GM19240 (cell line): ENCODE measurements at regions not wholly inside any gene's neighbourhood (a gene's known extent, or its start where the extent isn't known, plus 50 kb on each side); places are given as distances from the start of the nearest gene placed in this dataset.

Experiments used
- DNase-seq: peaks from one replicate; pipeline ENCODE4 v3.0.0; 2011; ENCODE audit warnings: low spot score; ENCODE audit not compliant: insufficient read length

GRCh38 chr18:11269257-11269656 lies 119.9 kb upstream of the PIEZO2 start:
- no peak for DNase-seq

DNA sequence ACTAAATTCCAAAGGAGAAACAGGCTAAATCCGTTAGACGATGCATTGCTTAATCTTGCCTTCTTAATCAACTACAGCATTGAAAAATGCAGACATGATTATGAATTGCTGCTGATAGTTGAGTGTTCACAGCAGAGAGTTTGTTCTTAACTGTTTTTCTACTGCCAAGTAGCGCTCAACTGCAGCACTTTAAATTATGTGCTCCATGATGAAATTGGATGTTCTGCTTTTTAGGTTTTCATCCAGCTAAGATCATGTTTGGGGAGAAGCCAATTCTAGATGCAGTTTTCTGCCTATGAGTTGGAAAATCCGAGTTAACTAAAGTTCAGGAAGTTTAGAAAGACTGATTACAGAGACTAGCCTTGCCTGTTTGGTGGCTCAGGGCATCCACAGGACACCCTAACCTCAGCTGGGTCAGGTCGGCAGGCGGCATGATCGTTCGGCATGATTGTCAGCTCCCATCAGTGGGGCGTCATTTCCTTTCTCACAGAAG lies 119.4 kb upstream of the PIEZO2 start:
- DNase-seq = no peak

GRCh38 chr18:11268153-11268552 lies 118.8 kb upstream of the PIEZO2 start:
- DNase-seq = no peak

GRCh38 chr18:11266781-11267480 lies 117.6 kb upstream of the PIEZO2 start:
- no peak for DNase-seq

DNA sequence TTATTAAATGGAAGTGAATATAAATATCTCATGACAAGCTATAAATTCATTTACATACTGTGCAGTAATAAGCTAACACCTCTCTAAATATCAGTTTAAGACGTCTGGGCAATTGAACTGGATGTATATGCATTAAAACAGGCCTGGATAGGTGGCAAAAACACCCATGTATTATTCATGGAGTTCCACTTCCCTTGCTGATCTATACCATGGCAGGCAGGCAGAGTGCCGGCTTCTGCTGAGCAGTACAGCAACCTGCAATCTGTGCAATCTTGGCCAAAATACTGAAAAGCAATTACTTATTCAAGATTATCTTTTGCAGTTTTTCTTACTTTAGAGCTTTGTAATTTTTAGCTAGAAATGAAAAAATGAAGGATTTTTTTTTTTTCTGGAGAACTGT lies 112.1 kb upstream of the PIEZO2 start:
- DNase-seq = no peak

DNA sequence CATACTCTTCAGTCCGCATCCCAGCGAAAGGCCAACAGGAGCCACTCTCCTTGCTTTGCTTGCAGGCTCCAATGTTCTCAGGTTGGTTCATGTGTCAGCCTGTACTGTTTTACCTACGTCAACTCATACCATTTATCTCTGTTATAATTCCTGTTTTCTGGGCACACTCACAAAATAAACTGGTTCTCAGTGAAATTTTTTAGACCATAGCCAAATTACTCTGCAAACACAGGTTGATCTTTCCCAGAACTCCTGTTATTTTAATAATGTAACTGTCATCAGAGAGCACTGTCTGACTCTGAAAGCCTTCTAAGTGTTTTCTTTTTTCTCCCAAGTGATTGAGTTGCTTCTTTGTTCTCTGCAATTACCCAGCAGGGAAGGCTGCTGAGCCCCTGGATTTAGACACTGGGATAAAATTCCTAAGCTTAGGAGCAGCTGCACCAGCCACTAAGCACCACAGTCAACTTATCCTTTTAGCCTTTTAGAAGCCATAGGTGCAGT lies 111.6 kb upstream of the PIEZO2 start:
- DNase-seq = no peak

- DNase-seq = no peak
Measured at GRCh38 chr18:11259469-11260150, 110.2 kb upstream of the PIEZO2 start.

DNA sequence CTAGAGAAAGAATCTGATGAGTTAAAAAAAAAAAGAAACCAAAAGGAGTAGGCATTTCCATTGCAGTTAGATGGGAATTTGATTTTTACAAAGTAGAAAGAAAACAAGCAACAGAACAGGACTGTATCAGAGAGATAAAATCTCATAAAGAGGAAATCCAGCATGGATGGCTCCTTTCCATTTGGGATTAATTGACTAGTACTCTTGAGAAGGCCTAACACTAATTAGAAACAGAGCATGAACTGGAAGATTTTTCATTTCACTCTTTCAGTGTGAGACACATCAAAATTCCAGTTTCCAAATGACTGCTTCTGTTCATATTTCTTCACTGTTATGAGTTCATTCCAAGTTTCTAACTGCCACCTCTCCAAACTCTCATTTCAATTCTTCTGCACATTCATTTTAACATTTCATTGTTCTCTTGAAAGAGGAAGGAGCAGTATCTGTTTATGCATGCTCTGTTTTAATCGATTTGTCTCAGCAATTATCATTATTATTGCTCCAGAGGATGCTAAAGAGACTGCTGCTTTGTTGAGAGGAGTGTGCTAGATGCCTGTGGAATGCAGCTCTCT lies 108.8 kb upstream of the PIEZO2 start:
- DNase-seq = no peak

GRCh38 chr18:11256251-11256650 lies 106.9 kb upstream of the PIEZO2 start:
- no peak for DNase-seq

GRCh38 chr18:11251891-11252270 lies 102.5 kb upstream of the PIEZO2 start:
- no peak for DNase-seq

DNA sequence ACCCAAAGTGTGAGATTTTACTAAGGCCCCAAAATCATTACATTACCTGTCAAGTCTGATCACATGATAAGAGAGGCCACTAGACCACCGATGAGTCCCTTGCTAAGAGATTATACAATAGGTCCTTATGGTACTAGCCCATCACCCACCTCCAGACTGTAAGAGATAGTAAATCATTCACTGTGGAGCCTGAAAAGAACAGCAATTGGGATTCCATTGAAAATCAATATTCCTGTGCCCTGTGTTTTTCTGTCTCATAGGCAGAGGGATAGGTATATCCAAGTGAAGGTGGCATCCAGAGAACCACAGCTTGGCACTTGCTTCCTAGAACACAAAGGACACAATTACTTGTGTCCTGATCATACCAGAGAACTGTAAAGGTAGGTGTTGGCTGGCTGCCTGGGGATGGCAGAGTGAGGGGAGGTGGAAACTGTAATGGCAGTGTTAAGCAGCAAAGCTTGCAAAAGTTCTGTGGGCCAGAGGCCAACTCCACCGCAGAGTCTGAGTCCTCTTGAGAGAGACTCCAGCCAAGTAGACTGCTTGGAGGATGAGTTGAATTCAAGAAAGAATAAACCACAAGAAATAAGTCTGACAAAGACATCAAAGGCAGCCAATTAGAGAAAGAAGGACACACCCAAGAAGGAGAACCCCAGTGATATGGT lies 102.0 kb upstream of the PIEZO2 start:
- DNase-seq = no peak

GRCh38 chr18:11249391-11249790 lies 100.0 kb upstream of the PIEZO2 start:
- no peak for DNase-seq

DNA sequence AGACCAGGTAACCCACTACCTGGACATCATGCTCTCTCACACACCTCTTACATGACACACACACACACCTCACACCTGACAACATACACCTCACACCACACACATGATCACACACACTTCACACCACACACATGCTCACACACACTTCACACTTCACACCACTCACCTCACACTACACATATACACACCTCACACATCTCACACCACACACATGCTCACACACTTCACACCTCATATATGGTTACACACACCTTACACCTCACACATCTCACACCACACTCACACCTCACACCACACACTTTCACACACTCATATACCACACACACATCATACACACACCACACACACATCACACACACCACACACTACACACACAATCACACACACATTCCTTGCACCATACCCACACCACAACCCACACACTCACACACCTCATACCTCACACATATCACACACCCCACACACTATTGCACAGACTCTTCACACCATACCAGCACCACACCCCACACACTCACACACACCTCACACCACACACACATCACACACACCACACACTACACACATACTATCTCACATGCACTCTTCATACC lies 98.1 kb upstream of the PIEZO2 start:
- no peak for DNase-seq

- DNase-seq = no peak
Measured at GRCh38 chr18:11246495-11247300, 97.3 kb upstream of the PIEZO2 start.

- no peak for DNase-seq
Measured at GRCh38 chr18:11245879-11246278, 96.5 kb upstream of the PIEZO2 start.

DNA sequence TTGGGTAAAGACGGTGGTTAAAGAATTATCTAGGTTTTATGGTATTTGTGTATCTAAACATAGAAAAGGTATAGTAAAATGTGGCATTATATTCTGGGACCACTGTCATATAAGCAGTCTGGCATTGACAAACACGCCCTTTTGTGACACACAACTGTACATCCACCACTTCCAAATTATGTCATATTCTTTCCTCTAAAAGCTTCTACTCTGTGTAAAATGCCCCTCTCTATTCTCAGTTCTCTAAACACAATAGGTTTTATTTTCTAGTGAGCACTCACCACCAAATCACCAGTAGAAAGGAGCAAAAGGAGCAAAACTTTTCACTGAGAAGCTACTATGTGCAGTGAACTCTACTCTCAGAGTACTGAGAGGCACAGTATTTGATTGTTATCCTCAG lies 88.1 kb upstream of the PIEZO2 start:
- no peak for DNase-seq

DNA sequence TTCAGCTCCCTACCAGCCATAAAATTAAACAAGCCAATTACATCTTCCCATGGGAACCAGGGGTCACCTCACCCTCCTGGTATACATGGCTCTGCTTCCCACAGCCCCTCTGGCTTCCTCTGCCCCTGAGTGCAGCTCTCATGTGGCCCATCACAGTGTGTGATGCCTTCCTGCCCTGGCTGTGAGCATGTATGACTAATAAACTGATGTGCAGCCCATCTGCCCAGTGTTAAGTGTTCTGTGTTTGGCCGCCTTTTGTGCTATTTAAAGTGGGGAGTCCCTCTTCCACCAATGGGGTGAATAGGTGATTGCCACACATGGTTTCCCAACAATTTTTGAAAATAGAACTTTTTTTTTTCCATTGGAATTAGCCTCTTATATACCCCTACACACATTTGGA lies 87.7 kb upstream of the PIEZO2 start:
- no peak for DNase-seq

GRCh38 chr18:11224153-11224552 lies 74.8 kb upstream of the PIEZO2 start:
- no peak for DNase-seq

DNA sequence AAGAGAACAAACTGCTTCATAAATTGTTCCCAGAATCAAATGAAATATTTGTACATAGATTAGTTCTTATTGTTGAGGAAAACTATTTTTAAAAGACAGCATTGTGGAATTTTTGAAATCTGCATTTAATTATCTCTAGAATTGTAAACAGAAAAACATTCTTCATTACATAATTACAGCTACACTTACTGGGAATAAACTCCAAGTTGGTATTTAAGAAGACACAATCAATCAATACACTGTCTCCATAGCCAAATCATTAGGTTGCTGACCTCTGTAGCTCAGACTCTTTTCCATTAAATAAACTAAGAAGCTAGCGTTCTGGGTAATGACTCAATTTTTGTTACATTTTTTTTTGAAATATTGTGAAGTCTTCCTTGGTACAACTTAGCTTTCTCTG lies 70.2 kb upstream of the PIEZO2 start:
- no peak for DNase-seq

DNA sequence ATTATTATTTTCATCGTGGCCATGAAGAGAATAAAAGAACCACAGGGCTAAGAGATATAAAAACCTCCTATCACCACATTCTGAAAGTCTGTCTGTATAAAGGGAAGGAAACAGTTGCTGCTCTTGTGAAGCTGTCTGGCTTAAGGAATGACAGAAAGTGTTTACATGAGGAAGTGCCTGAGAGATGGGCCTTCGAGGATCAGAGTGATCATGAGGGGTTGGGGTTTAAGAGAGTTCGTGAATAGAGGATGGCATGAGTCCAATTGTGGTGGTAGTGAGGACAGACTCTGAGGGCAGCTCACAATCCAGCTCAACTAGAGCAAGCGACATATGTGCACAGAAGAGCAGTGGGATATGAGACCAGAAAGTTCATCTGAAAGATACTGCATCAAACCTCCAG lies 65.8 kb upstream of the PIEZO2 start:
- no peak for DNase-seq

- DNase-seq = no peak
Measured at GRCh38 chr18:11204020-11204419, 54.7 kb upstream of the PIEZO2 start.
